HEK293 (cell line): ENCODE measurements at regions not wholly inside any gene's neighbourhood (a gene's known extent, or its start where the extent isn't known, plus 50 kb on each side); places are given as distances from the start of the nearest gene placed in this dataset.

Experiments
- GLIS1 ChIP-seq: fragments of 450-650 bp; formaldehyde crosslinking; IDR thresholded peaks from 2 replicates; pipeline ENCODE4 v1.5.1; 2016; ENCODE audit warnings: missing biosample characterization, missing genetic modification characterization
- SETDB1 ChIP-seq: IDR thresholded peaks from one replicate; pipeline ENCODE4 v1.6.1; 2017; ENCODE audit warnings: mild to moderate bottlenecking, low read length, moderate library complexity, mixed read lengths; ENCODE audit not compliant: insufficient read length
- SP2 ChIP-seq: fragments of 450-650 bp; formaldehyde crosslinking; IDR thresholded peaks from 2 replicates; pipeline ENCODE4 v1.5.1; 2016; ENCODE audit warnings: missing biosample characterization, missing genetic modification characterization
- TCF7L2 ChIP-seq: IDR thresholded peaks from 2 replicates; pipeline ENCODE4 v1.6.1; 2011; ENCODE audit warnings: low read depth, mild to moderate bottlenecking, inconsistent platforms, low read length, moderate library complexity, borderline replicate concordance
- ZBTB20 ChIP-seq: fragments of 450-650 bp; formaldehyde crosslinking; IDR thresholded peaks from 2 replicates; pipeline ENCODE4 v1.5.1; 2016; ENCODE audit warnings: missing biosample characterization, missing genetic modification characterization
- ZFHX2 ChIP-seq: fragments of 450-650 bp; formaldehyde crosslinking; conservative IDR thresholded peaks from 2 replicates; pipeline ENCODE4 v1.5.1; 2016; ENCODE audit warnings: missing biosample characterization, missing genetic modification characterization
- ZFP69B ChIP-seq: fragments of 450-650 bp; formaldehyde crosslinking; IDR thresholded peaks from 2 replicates; pipeline ENCODE4 v1.5.1; 2016; ENCODE audit warnings: missing biosample characterization, missing genetic modification characterization
- ZNF121 ChIP-seq: fragments of 450-650 bp; formaldehyde crosslinking; IDR thresholded peaks from 2 replicates; pipeline ENCODE4 v1.5.1; 2016; ENCODE audit warnings: missing biosample characterization, missing genetic modification characterization
- ZNF132 ChIP-seq: fragments of 450-650 bp; formaldehyde crosslinking; IDR thresholded peaks from 2 replicates; pipeline ENCODE4 v1.5.1; 2017; ENCODE audit warnings: missing biosample characterization, missing genetic modification characterization, borderline replicate concordance
- ZNF23 ChIP-seq: fragments of 450-650 bp; formaldehyde crosslinking; IDR thresholded peaks from 2 replicates; pipeline ENCODE4 v1.5.1; 2016; ENCODE audit warnings: missing biosample characterization, missing genetic modification characterization, borderline replicate concordance
- ZNF248 ChIP-seq: fragments of 450-650 bp; formaldehyde crosslinking; IDR thresholded peaks from 2 replicates; pipeline ENCODE4 v1.5.1; 2017; ENCODE audit warnings: missing biosample characterization, missing genetic modification characterization
- ZNF335 ChIP-seq: fragments of 450-650 bp; formaldehyde crosslinking; conservative IDR thresholded peaks from 2 replicates; pipeline ENCODE4 v1.5.1; 2016; ENCODE audit warnings: missing biosample characterization, missing genetic modification characterization
- ZNF394 ChIP-seq: fragments of 450-650 bp; formaldehyde crosslinking; IDR thresholded peaks from 2 replicates; pipeline ENCODE4 v1.5.1; 2016; ENCODE audit warnings: missing biosample characterization, missing genetic modification characterization, mild to moderate bottlenecking, moderate library complexity, borderline replicate concordance
- ZNF416 ChIP-seq: fragments of 450-650 bp; formaldehyde crosslinking; IDR thresholded peaks from 2 replicates; pipeline ENCODE4 v1.5.1; 2016; ENCODE audit warnings: missing biosample characterization, missing genetic modification characterization
- ZNF473 ChIP-seq: fragments of 450-650 bp; formaldehyde crosslinking; IDR thresholded peaks from 2 replicates; pipeline ENCODE4 v1.5.1; 2017; ENCODE audit warnings: missing biosample characterization, missing genetic modification characterization
- ZNF548 ChIP-seq: fragments of 450-650 bp; formaldehyde crosslinking; IDR thresholded peaks from 2 replicates; pipeline ENCODE4 v1.5.1; 2016; ENCODE audit warnings: missing biosample characterization, missing genetic modification characterization
- ZNF561 ChIP-seq: fragments of 450-650 bp; IDR thresholded peaks from 2 replicates; pipeline ENCODE4 v1.5.1; 2018; ENCODE audit warnings: missing biosample characterization, missing genetic modification characterization, borderline replicate concordance
- ZNF624 ChIP-seq: fragments of 450-650 bp; formaldehyde crosslinking; IDR thresholded peaks from 2 replicates; pipeline ENCODE4 v1.5.1; 2017; ENCODE audit warnings: missing biosample characterization, missing genetic modification characterization
- ZNF701 ChIP-seq: fragments of 450-650 bp; formaldehyde crosslinking; IDR thresholded peaks from 2 replicates; pipeline ENCODE4 v1.5.1; 2016; ENCODE audit warnings: missing biosample characterization, missing genetic modification characterization
- ZSCAN30 ChIP-seq: fragments of 450-650 bp; IDR thresholded peaks from 2 replicates; pipeline ENCODE4 v1.5.1; 2018; ENCODE audit warnings: missing biosample characterization, mild to moderate bottlenecking, missing genetic modification characterization, moderate library complexity
- TF ChIP-seq, protein P1 (sequence below): fragments of 450-650 bp; formaldehyde crosslinking; IDR thresholded peaks from 2 replicates; pipeline ENCODE4 v1.5.1; 2016; ENCODE audit warnings: missing biosample characterization, missing genetic modification characterization, borderline replicate concordance
- TF ChIP-seq, protein P2 (sequence below): fragments of 450-650 bp; formaldehyde crosslinking; IDR thresholded peaks from 2 replicates; pipeline ENCODE4 v1.5.1; 2016; ENCODE audit warnings: missing biosample characterization, missing genetic modification characterization
- TF ChIP-seq, protein P3 (sequence below): fragments of 450-650 bp; formaldehyde crosslinking; IDR thresholded peaks from 2 replicates; pipeline ENCODE4 v1.5.1; 2016; ENCODE audit warnings: missing biosample characterization, missing genetic modification characterization
- TF ChIP-seq, protein P4 (sequence below): fragments of 450-650 bp; formaldehyde crosslinking; IDR thresholded peaks from 2 replicates; pipeline ENCODE4 v1.5.1; 2017; ENCODE audit warnings: missing biosample characterization, missing genetic modification characterization
- TF ChIP-seq, protein P5 (sequence below): fragments of 450-650 bp; formaldehyde crosslinking; IDR thresholded peaks from 2 replicates; pipeline ENCODE4 v1.5.1; 2016; ENCODE audit warnings: missing biosample characterization, missing genetic modification characterization
- TF ChIP-seq, protein P6 (sequence below): fragments of 450-650 bp; formaldehyde crosslinking; IDR thresholded peaks from 2 replicates; pipeline ENCODE4 v1.5.1; 2017; ENCODE audit warnings: missing biosample characterization, missing genetic modification characterization

DNA sequence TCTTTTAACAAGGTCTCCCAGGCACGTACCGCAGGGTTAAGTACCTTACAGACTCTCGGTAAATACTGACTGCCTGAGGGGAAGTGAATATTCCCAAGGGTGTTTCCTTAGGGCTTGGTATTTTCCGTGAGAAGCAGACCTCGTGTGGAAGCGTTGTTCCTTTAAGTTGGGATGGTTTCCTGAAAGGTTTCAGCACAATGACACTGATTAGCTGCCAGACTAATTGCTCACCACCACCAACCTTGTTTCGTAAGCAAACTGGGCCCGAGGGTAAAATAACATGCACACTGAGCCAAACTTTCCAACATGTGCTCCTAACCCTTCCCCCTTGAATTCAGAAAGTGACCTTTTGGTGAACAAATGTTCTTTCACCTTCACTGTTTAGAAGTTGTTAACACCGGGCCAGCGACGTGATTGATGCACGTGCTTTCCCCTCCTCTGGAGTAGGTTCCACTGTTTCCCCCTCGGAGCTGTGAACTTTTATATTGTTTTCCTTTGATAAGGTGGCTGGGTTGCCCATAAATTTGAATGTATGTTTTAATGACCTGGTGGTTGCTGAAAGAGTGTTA lies 128.1 kb upstream of the RPS23 start (continued):
- TF ChIP-seq SP2 (tag by site-specific recombination) (0 out of 2 replicates have a peak, but pooled peaks have one; percentile 23), ZNF473 (tag by site-specific recombination) (no peak), ZNF561 (tag by site-specific recombination) (peak; percentile 57; the same call in 1 of the 2 replicates), ZFHX2 (tag by site-specific recombination) (no peak), ZNF548 (no peak), TCF7L2 (peak; percentile 81), ZNF248 (tag by site-specific recombination) (no peak), ZNF701 (tag by site-specific recombination) (no peak), ZSCAN30 (tag by site-specific recombination) (peak; percentile 85), ZNF394 (peak; percentile 57; the same call in 1 of the 2 replicates), ZNF416 (tag by site-specific recombination) (no peak), ZBTB20 (tag by site-specific recombination) (0 out of 2 replicates have a peak, but pooled peaks have one; percentile 49), ZFP69B (tag by site-specific recombination) (no peak; the same call in 1 of the 2 replicates), ZNF624 (tag by site-specific recombination) (no peak), GLIS1 (tag by site-specific recombination) (peak; percentile 89), ZNF335 (tag by site-specific recombination) (peak; percentile 44; the same call in 1 of the 2 replicates), ZNF132 (no peak), ZNF121 (tag by site-specific recombination) (peak; percentile 62; the same call in 1 of the 2 replicates), ZNF23 (tag by site-specific recombination) (no peak), SETDB1 (peak; percentile 49)
- TF ChIP-seq, protein P1, sequence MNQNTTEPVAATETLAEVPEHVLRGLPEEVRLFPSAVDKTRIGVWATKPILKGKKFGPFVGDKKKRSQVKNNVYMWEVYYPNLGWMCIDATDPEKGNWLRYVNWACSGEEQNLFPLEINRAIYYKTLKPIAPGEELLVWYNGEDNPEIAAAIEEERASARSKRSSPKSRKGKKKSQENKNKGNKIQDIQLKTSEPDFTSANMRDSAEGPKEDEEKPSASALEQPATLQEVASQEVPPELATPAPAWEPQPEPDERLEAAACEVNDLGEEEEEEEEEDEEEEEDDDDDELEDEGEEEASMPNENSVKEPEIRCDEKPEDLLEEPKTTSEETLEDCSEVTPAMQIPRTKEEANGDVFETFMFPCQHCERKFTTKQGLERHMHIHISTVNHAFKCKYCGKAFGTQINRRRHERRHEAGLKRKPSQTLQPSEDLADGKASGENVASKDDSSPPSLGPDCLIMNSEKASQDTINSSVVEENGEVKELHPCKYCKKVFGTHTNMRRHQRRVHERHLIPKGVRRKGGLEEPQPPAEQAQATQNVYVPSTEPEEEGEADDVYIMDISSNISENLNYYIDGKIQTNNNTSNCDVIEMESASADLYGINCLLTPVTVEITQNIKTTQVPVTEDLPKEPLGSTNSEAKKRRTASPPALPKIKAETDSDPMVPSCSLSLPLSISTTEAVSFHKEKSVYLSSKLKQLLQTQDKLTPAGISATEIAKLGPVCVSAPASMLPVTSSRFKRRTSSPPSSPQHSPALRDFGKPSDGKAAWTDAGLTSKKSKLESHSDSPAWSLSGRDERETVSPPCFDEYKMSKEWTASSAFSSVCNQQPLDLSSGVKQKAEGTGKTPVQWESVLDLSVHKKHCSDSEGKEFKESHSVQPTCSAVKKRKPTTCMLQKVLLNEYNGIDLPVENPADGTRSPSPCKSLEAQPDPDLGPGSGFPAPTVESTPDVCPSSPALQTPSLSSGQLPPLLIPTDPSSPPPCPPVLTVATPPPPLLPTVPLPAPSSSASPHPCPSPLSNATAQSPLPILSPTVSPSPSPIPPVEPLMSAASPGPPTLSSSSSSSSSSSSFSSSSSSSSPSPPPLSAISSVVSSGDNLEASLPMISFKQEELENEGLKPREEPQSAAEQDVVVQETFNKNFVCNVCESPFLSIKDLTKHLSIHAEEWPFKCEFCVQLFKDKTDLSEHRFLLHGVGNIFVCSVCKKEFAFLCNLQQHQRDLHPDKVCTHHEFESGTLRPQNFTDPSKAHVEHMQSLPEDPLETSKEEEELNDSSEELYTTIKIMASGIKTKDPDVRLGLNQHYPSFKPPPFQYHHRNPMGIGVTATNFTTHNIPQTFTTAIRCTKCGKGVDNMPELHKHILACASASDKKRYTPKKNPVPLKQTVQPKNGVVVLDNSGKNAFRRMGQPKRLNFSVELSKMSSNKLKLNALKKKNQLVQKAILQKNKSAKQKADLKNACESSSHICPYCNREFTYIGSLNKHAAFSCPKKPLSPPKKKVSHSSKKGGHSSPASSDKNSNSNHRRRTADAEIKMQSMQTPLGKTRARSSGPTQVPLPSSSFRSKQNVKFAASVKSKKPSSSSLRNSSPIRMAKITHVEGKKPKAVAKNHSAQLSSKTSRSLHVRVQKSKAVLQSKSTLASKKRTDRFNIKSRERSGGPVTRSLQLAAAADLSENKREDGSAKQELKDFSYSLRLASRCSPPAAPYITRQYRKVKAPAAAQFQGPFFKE (tag by site-specific recombination): no peak
- TF ChIP-seq, protein P2, sequence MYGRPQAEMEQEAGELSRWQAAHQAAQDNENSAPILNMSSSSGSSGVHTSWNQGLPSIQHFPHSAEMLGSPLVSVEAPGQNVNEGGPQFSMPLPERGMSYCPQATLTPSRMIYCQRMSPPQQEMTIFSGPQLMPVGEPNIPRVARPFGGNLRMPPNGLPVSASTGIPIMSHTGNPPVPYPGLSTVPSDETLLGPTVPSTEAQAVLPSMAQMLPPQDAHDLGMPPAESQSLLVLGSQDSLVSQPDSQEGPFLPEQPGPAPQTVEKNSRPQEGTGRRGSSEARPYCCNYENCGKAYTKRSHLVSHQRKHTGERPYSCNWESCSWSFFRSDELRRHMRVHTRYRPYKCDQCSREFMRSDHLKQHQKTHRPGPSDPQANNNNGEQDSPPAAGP (tag by site-specific recombination): peak; percentile 74; the same call in 1 of the 2 replicates
- TF ChIP-seq, protein P3, sequence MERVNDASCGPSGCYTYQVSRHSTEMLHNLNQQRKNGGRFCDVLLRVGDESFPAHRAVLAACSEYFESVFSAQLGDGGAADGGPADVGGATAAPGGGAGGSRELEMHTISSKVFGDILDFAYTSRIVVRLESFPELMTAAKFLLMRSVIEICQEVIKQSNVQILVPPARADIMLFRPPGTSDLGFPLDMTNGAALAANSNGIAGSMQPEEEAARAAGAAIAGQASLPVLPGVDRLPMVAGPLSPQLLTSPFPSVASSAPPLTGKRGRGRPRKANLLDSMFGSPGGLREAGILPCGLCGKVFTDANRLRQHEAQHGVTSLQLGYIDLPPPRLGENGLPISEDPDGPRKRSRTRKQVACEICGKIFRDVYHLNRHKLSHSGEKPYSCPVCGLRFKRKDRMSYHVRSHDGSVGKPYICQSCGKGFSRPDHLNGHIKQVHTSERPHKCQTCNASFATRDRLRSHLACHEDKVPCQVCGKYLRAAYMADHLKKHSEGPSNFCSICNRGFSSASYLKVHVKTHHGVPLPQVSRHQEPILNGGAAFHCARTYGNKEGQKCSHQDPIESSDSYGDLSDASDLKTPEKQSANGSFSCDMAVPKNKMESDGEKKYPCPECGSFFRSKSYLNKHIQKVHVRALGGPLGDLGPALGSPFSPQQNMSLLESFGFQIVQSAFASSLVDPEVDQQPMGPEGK (tag by site-specific recombination): peak; percentile 49
- TF ChIP-seq, protein P4, sequence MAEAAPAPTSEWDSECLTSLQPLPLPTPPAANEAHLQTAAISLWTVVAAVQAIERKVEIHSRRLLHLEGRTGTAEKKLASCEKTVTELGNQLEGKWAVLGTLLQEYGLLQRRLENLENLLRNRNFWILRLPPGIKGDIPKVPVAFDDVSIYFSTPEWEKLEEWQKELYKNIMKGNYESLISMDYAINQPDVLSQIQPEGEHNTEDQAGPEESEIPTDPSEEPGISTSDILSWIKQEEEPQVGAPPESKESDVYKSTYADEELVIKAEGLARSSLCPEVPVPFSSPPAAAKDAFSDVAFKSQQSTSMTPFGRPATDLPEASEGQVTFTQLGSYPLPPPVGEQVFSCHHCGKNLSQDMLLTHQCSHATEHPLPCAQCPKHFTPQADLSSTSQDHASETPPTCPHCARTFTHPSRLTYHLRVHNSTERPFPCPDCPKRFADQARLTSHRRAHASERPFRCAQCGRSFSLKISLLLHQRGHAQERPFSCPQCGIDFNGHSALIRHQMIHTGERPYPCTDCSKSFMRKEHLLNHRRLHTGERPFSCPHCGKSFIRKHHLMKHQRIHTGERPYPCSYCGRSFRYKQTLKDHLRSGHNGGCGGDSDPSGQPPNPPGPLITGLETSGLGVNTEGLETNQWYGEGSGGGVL (tag by site-specific recombination): peak; percentile 90
- TF ChIP-seq, protein P5, sequence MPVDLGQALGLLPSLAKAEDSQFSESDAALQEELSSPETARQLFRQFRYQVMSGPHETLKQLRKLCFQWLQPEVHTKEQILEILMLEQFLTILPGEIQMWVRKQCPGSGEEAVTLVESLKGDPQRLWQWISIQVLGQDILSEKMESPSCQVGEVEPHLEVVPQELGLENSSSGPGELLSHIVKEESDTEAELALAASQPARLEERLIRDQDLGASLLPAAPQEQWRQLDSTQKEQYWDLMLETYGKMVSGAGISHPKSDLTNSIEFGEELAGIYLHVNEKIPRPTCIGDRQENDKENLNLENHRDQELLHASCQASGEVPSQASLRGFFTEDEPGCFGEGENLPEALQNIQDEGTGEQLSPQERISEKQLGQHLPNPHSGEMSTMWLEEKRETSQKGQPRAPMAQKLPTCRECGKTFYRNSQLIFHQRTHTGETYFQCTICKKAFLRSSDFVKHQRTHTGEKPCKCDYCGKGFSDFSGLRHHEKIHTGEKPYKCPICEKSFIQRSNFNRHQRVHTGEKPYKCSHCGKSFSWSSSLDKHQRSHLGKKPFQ (tag by site-specific recombination): peak; percentile 71
- TF ChIP-seq, protein P6, sequence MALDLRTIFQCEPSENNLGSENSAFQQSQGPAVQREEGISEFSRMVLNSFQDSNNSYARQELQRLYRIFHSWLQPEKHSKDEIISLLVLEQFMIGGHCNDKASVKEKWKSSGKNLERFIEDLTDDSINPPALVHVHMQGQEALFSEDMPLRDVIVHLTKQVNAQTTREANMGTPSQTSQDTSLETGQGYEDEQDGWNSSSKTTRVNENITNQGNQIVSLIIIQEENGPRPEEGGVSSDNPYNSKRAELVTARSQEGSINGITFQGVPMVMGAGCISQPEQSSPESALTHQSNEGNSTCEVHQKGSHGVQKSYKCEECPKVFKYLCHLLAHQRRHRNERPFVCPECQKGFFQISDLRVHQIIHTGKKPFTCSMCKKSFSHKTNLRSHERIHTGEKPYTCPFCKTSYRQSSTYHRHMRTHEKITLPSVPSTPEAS: no peak
